Heart left ventricle (tissue), 13 donors: ENCODE measurements at regions not wholly inside any gene's neighbourhood (a gene's known extent, or its start where the extent isn't known, plus 50 kb on each side); places are given as distances from the start of the nearest gene placed in this dataset.
"Not testable (repeated sequence)": the region's sequence is repeated elsewhere in the genome, so short reads cannot be mapped to it uniquely, and the experiment has no call there.

Source experiments
- CTCF ChIP-seq, 12 donors: fragments of 200-600 bp; sonication (generic) in 4 of 12; IDR thresholded peaks; one replicate each; pipeline versions ENCODE4 v1.5.0 to v1.8.0; 2018 to 2022; ENCODE audit warnings: antibody characterized with exemption in 12 of 12, mild to moderate bottlenecking in 5 of 12
- POLR2A ChIP-seq, 2 donors: fragments of 450-650 bp; IDR thresholded peaks; one replicate each; pipeline ENCODE4 v1.6.1; 2017; ENCODE audit warnings: antibody characterized with exemption in 2 of 2, mild to moderate bottlenecking in 2 of 2, moderate library complexity in 2 of 2
- donor health status: ischemic (EF 13 %, LVEDD 7.1; RV severe dilation, severe dysfunction).
- donor health status: DM: no; HTN: yes; CAD: no.
- donor health status: DM: no; HTN: no; CAD: no.
- donor health status: ischemic (EF 25% LVEDD 6.9; RV normal size, moderate dysfunction).
- donor health status: ischemic (EF 25% LVEDD 5.7; RV mildly dilated, moderate dysfunction).
- donor health status: ischemic (EF 35%, LVEDD 5.7; RV mildly dilated, moderate dysfunction).
- donor health status: nonischemic (EF 11% LVEDD 7.7; RV severe dilation, severe dysfunction).
- donor health status: DM: yes; HTN: yes; CAD: no.
- donor health status: PGD.
- donor health status: ischemic (EF 29% LVEDD 5.4; RV normal size, mild dysfunction).
- donor health status: nonischemic (EF 23%, LVEDD 6.1; RV moderate dilation, normal function).

GRCh38 chr15:38799202-38799601, 234.6 kb upstream of the RASGRP1 start:
- TF ChIP-seq CTCF, POLR2A (IDR thresholded peaks at IDR 0.05): not testable (repeated sequence)
